Suppressor macrophage (primary cell): ENCODE measurements at regions not wholly inside any gene's neighbourhood (a gene's known extent, or its start where the extent isn't known, plus 50 kb on each side); places are given as distances from the start of the nearest gene placed in this dataset.
"Not testable (repeated sequence)": the region's sequence is repeated elsewhere in the genome, so short reads cannot be mapped to it uniquely, and the experiment has no call there.

ENCODE experiments used
- DNase-seq, 4 experiments: peaks; one replicate each; pipeline ENCODE4 v3.0.0-alpha.2; 2020 to 2022

DNA sequence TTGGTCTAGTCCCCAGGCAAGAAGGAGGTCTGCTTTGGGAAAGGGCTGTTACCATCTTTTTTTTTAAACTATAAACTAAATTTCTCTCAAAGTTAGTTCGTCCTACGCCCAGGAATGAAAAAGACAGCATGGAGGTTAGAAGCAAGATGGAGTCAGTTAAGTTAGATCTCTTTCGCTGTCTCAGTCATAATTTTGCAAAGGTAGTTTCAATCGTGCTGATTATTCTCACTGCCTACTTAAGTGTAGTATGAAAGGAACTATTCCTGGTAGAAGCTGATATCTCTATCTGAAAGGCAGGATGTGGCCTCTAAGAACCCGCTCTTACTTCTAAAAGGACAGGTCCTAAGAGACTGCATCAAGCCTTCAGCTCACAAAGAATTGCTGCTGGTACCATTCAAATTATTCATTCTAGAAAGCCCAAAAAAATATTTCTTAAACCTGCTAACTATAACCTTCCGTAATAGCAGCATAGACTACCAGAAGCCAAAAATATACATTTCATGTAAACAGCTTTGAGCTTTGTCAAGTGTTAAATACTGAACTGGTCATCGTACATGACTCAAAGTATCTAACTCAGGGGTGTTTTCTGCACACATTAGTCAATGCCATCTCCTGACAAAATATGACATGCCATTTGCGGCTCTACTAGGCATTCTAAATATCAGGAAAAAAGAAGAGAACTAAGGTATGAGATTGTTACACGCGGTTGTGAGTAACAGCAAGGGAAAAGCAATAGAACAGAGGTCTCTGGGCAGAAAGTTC, 96.0 kb upstream of the CCDC80 start:
- no peak for DNase-seq

DNA sequence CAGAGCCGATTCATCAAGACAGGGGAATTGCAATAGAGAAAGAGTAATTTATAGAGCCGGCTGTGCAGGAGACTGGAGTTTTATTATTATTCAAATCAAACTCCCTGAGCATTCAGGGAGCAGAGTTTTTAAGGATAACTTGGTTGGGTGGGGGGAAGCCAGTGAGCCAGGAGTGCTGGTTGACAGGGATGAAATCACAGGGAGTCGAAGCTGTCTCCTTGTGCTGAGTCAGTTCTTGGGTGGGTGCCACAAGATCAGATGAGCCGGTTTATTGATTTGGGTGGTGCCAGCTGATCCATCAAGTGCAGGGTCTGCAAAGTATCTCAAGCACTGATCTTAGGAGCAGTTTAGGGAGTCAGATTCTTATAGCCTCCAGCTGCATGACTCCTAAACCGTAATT, 95.4 kb upstream of the CCDC80 start:
- DNase-seq = no peak

DNA sequence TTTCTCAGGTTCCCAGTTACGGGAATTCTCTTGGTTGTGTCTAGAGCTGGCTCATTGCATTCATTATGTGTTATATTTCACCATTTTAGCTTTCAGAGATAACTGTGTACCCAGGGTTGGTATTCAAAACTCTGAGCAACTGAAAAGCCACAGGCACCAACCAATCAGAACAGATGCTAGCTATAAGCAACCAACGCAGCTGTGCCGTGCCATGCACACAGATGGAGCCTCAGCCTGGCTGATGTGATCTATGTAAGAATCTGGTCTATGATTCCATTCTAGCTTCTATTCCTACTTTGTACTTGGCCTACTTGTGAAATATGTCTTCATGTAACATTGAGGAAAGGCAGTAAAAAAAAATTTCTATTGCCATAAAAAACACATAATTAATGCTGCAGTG, 95.0 kb upstream of the CCDC80 start:
- DNase-seq = no peak

DNA sequence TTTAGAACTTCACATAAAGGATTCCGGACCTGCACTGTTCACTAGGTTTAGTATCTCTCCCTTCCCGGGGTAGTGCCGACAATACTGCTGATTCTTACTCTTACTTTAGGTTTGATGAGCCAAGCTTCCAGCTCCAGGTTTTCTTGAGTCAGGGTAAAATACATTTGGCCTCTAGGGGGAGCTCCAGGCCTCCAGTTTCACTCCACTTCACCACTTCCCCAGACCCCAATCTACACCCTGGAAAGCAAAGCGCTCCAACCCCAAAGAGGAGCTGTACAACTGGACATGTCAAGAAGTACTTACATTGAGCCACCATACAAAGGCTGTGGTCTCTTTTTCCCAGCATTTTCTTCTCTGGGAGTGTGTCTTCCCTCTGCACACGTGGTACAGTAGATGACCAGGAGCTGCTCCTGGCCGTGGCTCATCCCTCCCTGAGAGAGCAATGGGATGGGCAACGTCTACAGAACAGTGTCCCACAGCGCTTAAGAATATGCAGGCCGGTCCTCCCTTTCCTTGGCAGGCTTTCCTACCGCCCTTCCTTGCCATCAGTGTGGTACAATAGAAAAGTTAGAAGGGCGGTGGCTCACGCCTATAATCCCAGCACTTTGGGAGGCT, 93.9 kb upstream of the CCDC80 start:
- DNase-seq = peak; percentile 81 to 91 (median 87)

DNA sequence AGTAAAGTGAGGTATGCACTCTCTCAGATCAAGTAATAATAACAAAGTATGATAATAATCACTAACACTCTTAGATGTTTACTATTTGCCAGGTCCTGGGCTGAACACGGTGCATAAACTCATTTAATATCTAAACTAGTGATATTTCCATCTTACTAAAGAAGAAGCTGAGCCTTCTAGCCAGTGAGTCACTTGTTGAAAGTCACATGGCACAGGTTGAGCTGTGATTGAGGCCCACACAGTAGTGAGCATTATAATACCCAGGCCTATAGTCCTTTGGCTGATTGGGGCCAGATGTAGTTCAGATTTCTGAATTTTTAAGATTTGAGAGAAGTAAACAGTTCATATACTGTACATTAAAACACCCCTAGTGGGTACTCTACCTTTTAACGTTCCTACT, 93.2 kb upstream of the CCDC80 start:
- DNase-seq = peak; percentile 13 to 43 (median 26)

DNA sequence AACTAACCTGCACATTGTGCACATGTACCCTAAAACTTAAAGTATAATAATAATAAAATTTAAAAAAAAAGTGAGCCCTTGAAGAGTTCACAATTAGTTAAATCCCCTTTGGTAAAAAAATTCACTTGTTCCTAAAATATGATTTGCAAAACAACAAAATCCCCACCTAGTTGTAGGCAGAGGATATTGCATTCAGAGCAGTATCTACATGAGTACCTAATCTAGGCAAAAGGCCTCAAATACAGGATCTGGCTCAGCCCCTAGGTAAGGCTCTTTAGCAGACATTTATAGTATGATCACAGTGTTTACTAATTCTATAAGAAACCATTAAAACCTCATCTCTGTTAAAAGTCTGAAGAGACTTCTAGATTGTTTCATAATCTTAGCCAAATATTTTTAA, 89.3 kb upstream of the CCDC80 start:
- DNase-seq = peak in 1 of 4 experiments; percentile 23

DNA sequence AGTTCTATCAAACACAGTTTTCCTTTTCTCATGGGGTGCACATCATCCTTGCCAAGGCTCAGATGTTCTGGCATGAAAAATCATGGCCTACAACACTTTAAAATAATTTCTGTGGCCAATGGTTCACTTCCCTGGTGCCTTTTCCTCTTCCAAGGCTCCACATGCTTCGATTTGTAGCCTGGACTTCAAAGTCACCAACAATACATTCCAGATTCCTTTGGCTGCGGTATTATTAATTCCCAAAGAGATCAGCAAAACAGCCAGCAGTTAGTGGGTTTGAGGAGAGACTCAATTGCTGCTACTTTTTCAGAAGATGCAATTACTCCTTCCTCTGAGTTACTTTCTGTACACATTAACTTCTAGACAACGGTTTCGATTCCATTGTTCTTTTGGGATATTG, 80.3 kb upstream of the CCDC80 start:
- DNase-seq = no peak

DNA sequence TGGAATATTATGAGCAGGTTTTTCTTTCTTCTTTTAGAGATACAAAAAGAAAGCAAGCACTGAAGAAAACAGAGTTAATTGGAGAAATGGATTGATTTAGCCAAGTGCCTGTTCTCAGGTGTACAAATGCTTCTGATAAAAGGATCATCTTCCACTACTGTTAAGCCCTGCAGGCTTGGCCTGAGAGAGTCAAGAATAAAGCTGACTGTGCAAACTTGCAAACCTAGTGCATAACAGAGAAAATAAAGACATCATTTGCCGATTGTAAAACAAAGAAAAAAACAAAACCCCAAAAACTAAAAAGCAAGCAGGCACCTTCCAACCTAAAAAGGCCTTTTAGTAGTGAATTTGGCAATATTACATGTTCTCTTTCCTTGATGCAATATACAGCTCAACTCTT, 78.0 kb upstream of the CCDC80 start:
- DNase-seq = no peak

DNA sequence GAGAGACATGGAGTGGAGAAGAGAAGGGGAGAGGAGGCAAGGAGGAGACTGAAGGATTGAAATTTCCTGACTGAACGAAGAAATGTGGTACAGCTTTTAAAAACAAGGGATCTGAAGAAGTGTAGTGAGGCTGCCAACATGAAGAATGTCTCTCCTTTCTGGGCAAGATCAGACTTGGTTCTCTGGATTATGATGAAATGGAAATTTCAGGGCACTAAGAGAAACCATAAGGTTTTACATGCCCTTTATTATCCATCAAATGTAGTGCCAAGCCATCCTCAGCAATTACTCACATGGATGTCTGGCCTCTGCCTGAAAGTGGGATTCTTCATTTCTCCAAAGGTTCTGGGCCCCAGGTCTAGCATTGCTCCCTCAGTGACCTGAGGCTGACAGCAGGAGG, 77.6 kb upstream of the CCDC80 start:
- no peak for DNase-seq

DNA sequence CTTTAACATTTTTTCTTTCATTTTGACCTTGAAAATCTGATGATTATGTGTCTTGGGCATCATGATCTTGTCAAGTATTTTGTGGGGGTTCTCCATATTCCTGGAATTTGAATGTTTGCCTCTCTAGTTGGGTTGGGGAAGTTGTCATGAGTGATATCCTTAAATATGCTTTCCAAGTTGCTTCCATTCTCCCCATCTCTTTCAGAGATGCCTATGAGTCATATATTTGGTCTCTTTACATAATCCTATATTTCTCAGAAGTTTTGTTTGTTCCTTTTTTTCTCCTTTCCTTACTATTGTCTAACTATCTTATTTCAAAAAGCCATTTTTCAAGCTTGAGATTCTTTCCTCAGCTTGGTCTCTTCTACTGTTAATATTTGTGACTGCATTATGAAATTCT, 69.0 kb upstream of the CCDC80 start:
- DNase-seq = peak in 2 of 4 experiments; percentile 58 to 68

DNA sequence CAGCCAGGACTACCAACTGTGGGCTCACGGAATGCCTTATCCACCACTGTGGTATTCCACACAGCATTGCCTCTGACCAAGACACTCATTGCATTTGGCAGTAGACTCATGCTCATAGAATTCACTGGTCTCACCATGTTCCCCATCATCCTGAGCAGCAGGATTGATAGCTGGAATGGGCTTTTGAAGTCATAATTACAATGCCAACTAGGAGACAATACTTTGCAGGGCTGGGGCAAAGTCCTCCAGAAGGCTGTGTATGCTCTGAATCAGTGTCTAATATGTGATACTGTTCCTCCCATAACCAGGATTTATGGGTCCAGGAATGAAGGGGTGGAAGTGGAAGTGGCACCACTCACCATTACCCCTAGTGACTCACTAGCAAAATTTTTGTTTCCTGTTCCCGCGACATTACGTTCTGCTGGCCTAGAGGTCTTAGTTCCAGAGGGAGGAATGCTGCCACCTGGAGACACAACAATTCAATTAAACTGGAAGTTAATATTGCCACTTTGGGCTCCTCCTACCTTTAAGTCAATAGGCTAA, 58.6 kb upstream of the CCDC80 start:
- peak in 3 of 4 experiments; percentile 30 to 40 (median 34) for DNase-seq

DNA sequence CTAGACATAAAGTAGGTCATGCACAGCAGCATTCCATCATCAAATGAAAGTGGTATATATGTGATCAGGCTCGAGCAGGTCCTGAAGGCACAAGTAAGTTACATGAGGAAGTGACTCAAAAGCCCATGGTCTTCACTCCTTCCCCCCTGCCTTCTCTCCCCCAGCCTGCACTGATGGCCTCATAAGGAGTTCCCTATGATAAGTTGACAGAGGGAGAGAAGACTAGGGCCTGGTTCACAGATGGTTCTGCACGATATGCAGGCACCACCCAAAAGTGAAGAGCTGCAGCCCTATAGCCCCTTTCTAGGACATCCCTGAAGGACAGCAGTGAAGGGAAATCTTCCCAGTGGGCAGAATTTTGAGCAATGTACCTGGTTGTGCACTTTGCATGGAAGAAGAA, 57.5 kb upstream of the CCDC80 start:
- DNase-seq = peak in 3 of 4 experiments; percentile 18 to 34 (median 20)

DNA sequence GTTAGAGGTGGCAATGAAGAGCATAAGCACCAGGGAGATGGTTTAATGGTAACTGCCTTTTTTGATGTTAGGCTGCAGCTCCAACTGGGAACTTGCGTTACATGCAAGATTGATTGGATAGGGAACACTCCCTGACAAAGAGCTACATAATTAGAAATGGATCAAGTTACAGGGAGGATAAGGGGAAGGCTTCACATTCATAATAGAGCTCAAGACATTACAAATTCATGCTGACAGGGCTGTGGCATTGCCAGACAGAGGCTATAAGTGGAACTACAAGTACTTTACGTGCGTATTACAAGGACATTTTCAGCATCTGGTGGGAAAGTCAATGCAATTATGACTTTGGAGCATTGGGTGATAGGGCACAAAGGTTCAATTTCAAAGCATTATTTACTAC, 55.3 kb upstream of the CCDC80 start:
- DNase-seq = not testable (repeated sequence)

DNA sequence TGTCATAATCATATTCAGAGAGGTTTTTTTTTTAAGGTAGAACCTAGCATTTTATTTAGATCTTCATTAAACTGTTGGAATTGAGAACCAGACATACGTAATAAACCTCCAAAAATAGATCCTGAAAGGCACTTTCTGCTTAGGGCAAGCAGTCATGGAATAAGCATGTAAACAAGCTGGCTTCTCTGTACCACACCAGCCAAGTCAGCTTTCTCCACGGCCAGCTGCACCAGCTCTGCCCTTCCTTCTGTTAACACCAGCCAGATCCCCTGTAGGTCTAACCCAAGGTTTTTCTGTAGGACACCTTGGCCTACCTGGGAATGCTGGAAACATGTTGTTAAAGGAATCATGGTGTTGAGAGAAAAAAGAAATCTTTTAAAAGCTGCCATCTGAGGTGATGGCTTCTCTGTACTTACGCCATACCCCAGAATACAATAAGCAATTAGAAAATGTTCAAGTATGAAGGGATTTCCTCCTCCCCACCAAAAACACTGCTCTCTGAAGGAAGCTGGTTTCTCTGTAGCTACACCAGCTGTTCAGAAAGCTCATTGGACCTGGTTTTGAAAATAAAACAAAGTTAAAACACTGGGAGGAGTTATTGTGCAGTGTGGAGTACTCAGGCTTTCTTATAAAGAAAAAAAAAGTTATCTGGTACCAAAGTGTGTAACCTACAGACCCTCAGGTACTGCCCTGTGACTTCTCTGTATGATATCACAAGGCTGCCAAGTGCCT, 54.6 kb upstream of the CCDC80 start:
- DNase-seq = not testable (repeated sequence)

DNA sequence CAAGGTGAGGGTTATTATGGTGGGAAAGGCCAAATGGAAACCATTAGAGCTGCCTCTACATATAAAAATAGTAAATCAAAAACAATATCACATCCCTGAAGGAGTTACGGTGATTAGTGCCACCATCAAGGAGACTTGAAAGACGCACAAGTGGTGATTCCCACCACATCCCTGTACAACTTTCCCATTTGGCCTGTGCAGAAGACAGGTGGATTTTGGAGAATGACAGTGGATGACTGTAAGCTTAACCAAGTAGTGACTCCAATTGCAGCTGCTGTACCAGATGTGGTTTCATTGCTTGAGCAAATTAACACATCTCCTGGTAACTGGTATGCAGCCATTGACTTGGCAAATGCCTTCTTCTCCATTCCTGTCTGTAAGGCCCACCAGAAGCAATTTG, 54.0 kb upstream of the CCDC80 start:
- DNase-seq = not testable (repeated sequence)

DNA sequence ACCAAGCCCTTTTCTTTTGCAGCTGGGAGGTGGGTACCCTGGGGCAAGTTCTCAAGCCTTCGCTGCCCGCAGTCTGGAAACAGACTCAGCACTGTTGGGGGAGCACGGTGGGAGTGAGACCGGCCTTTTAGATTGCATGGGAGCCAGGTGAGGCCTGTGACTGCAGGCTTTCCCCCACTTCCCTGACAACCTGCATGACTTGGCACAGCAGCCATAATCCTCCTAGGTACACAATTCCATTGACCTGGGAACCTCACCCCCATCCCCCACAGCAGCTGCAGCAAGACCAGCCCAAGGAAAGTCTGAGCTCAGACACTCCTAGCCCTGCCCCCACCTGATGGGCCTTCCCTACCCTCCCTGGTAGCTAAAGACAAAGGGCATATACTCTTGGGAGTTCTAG, 52.2 kb upstream of the CCDC80 start:
- no peak for DNase-seq
